ENCODE measurements at regions not wholly inside any gene's neighbourhood (a gene's known extent, or its start where the extent isn't known, plus 50 kb on each side); places are given as distances from the start of the nearest gene placed in this dataset.
A peak's percentile ranks its signal among the peaks of the same experiment; 100 is the strongest.

DNA sequence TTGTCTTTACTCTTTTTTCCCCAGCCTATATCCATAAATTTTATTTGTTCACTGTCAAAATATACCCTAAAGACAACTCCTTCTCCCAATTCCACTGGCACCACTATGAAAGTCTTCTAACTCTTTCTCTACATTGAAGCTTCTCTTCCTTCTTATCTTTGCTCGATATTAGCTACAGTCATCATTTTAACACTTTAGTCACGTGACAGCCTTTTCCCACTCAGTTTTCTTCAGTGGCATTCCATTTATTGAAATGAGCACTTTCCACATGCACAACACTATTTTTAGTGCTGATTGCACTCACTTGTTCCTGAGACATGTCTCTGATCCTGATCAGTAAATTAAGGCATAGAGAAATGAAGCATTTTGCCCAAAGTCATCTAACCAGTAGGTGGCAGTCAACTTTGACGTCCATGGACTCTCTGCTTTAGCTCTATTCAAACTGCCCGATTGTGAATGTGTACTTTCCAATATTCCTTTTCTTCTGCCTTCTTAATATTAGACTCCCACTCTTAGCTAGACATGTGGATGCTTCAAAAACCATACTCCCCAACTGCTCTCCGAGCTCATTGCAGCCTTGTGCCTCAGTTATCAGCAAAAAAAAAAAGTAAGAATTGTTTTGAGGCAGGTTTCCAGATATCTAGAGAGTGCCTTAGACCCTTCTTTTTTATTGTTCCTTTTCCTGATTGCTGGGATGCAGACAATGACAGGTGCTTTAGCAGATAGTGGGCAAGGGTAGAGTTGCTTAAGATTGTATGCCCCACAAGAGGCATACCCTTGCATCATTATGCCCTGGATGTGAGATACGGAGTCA is 394.4 kb upstream of the ADGRL3 start:
- Mint-ChIP-seq H3K27me3 (ENCODE audit: unreplicated experiment) (no peaks in the 10 kb centered on the region), H3K27ac (ENCODE audit: unreplicated experiment) (no peak overlapping the region), H3K4me3 (ENCODE audit: unreplicated experiment) (no peak overlapping the region), H3K36me3 (ENCODE audit: unreplicated experiment) (no peaks in the 10 kb centered on the region), H3K4me1 (ENCODE audit: low read depth, unreplicated experiment) (no peaks in the 10 kb centered on the region), H3K9me3 (ENCODE audit: unreplicated experiment) (no peaks in the 10 kb centered on the region)
- no peak for DNase-seq
- TF ChIP-seq, protein P1, sequence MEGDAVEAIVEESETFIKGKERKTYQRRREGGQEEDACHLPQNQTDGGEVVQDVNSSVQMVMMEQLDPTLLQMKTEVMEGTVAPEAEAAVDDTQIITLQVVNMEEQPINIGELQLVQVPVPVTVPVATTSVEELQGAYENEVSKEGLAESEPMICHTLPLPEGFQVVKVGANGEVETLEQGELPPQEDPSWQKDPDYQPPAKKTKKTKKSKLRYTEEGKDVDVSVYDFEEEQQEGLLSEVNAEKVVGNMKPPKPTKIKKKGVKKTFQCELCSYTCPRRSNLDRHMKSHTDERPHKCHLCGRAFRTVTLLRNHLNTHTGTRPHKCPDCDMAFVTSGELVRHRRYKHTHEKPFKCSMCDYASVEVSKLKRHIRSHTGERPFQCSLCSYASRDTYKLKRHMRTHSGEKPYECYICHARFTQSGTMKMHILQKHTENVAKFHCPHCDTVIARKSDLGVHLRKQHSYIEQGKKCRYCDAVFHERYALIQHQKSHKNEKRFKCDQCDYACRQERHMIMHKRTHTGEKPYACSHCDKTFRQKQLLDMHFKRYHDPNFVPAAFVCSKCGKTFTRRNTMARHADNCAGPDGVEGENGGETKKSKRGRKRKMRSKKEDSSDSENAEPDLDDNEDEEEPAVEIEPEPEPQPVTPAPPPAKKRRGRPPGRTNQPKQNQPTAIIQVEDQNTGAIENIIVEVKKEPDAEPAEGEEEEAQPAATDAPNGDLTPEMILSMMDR (IDR thresholded peaks at IDR 0.05; ENCODE audit: partially characterized antibody, unreplicated experiment): peak; percentile 69

DNA sequence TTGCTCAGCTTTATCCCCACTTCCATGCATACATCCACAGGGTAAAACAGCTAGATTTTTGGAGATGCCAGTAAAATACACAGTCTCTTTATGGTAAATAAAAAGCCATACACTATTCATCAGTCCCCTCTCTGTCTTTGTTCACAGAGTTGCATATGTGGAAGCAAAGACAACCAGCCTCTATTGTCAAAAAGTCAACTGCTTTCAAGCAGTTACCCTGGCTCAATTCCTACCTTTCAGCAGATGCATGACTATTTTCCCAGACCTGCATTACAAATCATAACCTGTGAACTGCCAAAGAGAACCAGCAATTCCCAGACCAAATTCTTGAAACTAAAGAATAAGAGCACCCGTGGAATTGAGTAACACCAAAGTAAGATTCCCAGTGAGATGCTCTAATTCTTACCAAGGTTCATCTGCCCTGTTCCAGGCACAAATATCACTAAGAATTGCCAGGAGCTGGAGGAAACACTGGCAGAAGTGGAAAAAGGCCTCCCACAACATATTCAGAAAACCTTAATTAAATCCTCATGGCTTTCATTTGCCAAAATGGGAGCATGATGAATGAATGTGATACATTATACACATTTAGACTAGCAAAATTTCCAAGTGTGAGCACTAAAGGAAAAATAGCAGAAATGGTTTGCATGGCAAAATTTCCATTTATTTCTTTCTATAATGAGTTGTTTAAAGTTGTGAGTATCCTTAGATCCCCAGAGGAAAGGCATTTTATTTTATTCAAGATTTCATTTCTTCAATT is 391.2 kb upstream of the ADGRL3 start:
- Mint-ChIP-seq H3K27me3 (ENCODE audit: unreplicated experiment) (no peaks in the 10 kb centered on the region), H3K27ac (ENCODE audit: unreplicated experiment) (no peak overlapping the region), H3K9me3 (ENCODE audit: unreplicated experiment) (no peaks in the 10 kb centered on the region)

DNA sequence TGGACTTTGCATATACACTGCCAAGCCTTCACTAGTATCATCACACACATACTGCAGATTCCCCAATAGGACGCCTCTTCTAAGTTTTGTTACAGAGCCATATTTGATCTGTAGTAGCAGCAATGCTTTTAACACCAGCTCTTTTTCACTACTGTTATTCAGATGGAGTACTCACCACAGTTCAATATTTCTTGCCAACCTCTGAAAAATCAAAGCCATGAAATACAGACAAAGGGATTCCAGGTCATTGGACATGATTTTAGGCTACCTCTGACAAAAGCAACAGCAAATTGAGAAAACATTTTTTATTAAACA is 390.7 kb upstream of the ADGRL3 start:
- H3K4me1 Mint-ChIP-seq (ENCODE audit: low read depth, unreplicated experiment): no peaks in the 10 kb centered on the region
- H3K27ac Mint-ChIP-seq (ENCODE audit: unreplicated experiment): no peak overlapping the region
- no peaks in the 10 kb centered on the region for H3K27me3 Mint-ChIP-seq (ENCODE audit: unreplicated experiment)
- TF ChIP-seq, protein P1 (IDR thresholded peaks at IDR 0.05; ENCODE audit: partially characterized antibody, unreplicated experiment): no peak
- no peak overlapping the region for H3K4me3 Mint-ChIP-seq (ENCODE audit: unreplicated experiment)
- H3K9me3 Mint-ChIP-seq (ENCODE audit: unreplicated experiment): no peaks in the 10 kb centered on the region
- no peaks in the 10 kb centered on the region for H3K36me3 Mint-ChIP-seq (ENCODE audit: unreplicated experiment)
- DNase-seq: no peak

More for the DNA sequence above, 391.2 kb upstream of the ADGRL3 start:
- no peaks in the 10 kb centered on the region for H3K4me1 Mint-ChIP-seq (ENCODE audit: low read depth, unreplicated experiment)
- H3K36me3 Mint-ChIP-seq (ENCODE audit: unreplicated experiment): no peaks in the 10 kb centered on the region
- TF ChIP-seq, protein P1 (IDR thresholded peaks at IDR 0.05; ENCODE audit: partially characterized antibody, unreplicated experiment): no peak
- no peak overlapping the region for H3K4me3 Mint-ChIP-seq (ENCODE audit: unreplicated experiment)
- DNase-seq: no peak

DNA sequence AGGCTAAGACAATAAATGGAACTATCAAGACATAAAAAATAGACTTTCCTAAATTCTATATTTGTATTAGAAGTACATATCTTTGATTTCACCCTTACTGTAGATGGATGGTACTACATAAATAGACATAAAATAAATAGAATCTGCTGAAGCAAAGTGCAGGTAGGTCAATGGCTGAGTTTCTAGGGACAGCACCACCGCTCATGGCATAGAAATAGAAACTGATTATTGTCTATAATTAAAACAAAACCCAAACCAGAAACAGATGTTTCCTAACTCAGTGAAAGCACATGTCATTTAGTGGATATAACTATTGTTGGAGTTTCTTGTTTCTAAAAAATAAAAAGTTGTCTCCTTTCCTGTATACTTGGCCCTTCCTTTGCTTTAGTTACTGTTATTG is 387.3 kb upstream of the ADGRL3 start:
- no peaks in the 10 kb centered on the region for H3K4me1 Mint-ChIP-seq (ENCODE audit: low read depth, unreplicated experiment)
- H3K4me3 Mint-ChIP-seq (ENCODE audit: unreplicated experiment): no peak overlapping the region
- H3K27ac Mint-ChIP-seq (ENCODE audit: unreplicated experiment): no peak overlapping the region
- TF ChIP-seq, protein P1 (IDR thresholded peaks at IDR 0.05; ENCODE audit: partially characterized antibody, unreplicated experiment): no peak
- H3K27me3 Mint-ChIP-seq (ENCODE audit: unreplicated experiment): no peaks in the 10 kb centered on the region
- no peaks in the 10 kb centered on the region for H3K36me3 Mint-ChIP-seq (ENCODE audit: unreplicated experiment)
- DNase-seq: no peak
- H3K9me3 Mint-ChIP-seq (ENCODE audit: unreplicated experiment): no peaks in the 10 kb centered on the region

DNA sequence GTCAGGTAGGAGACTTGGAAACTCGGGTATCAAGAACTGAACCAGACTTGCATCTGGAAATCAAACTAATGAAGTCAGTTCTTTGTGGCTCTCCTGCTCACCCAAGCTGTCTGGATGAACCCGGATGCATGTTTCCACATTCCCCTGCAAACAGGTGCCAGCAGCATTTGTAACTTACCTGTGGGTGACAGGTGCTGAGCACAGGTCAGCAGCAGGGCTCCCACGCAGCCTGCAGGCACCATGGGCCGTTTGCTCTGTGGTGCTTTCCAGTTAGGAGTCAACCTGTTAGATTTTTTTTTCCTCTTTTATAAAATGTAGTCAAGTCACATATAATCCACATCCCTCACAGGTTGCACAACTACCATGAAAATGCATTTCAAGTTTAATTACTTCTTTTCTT is 385.6 kb upstream of the ADGRL3 start:
- no peaks in the 10 kb centered on the region for H3K36me3 Mint-ChIP-seq (ENCODE audit: unreplicated experiment)
- no peak overlapping the region for H3K27ac Mint-ChIP-seq (ENCODE audit: unreplicated experiment)
- no peak overlapping the region for H3K4me3 Mint-ChIP-seq (ENCODE audit: unreplicated experiment)
- H3K9me3 Mint-ChIP-seq (ENCODE audit: unreplicated experiment): no peaks in the 10 kb centered on the region
- TF ChIP-seq, protein P1 (IDR thresholded peaks at IDR 0.05; ENCODE audit: partially characterized antibody, unreplicated experiment): no peak
- no peak for DNase-seq
- no peaks in the 10 kb centered on the region for H3K27me3 Mint-ChIP-seq (ENCODE audit: unreplicated experiment)
- no peaks in the 10 kb centered on the region for H3K4me1 Mint-ChIP-seq (ENCODE audit: low read depth, unreplicated experiment)
